ENCODE measurements at regions not wholly inside any gene's neighbourhood (a gene's known extent, or its start where the extent isn't known, plus 50 kb on each side); places are given as distances from the start of the nearest gene placed in this dataset.

- no peak for DNase-seq (ENCODE audit: extremely low read depth in 1 of 4, low spot score in 3 of 4)
- intact Hi-C loops (cut with micrococcal nuclease): no loop called here
- Histone ChIP-seq H4K20me1 (replicated peaks; ENCODE audit: control insufficient read depth, insufficient read depth, low read length) (no peaks in the 10 kb centered on the region), H3K36me3 (ENCODE audit: control insufficient read depth, insufficient read depth, low read length) (no peaks in the 10 kb centered on the region), H3K9me3 (replicated peaks; ENCODE audit: control insufficient read depth, insufficient read depth, low read depth, low read length) (no peaks in the 10 kb centered on the region), H3K4me2 (ENCODE audit: insufficient read depth, low read length) (no peak overlapping the region), H3K9me1 (ENCODE audit: control insufficient read depth, insufficient read depth, low read length) (no peaks in the 10 kb centered on the region), H3K4me1 (replicated peaks in 1 of 2; ENCODE audit: control insufficient read depth in 2 of 2, insufficient read depth in 2 of 2, low read length in 2 of 2) (no peaks in the 10 kb centered on the region), H3K27me3 (ENCODE audit: control insufficient read depth in 2 of 2, insufficient read depth in 2 of 2, low read length in 2 of 2) (no peaks in the 10 kb centered on the region), H3K4me3 (no peak overlapping the region), H2AFZ (ENCODE audit: low read depth, low read length) (no peak overlapping the region), H3K27ac (ENCODE audit: extremely low read depth, low read depth, low read length) (no peak overlapping the region), H3K79me2 (ENCODE audit: control insufficient read depth, insufficient read depth, low read length) (no peaks in the 10 kb centered on the region), H3K9ac (ENCODE audit: insufficient read depth in 1 of 2, low read depth in 2 of 2, low read length in 2 of 2) (no peak overlapping the region)
- no peak for ATAC-seq
- FAIRE-seq: no peak
- CTCF ChIA-PET (ENCODE audit: low intra/inter-chr PET ratio): no interaction called here
- 0% methylated on average over 7 of the region's 11 CpGs for WGBS (ENCODE audit: insufficient coverage, low coverage, missing lambda C conversion rate)
- TF ChIP-seq MCM3 (IDR thresholded peaks at IDR 0.05) (no peak), SOX6 (IDR thresholded peaks at IDR 0.05) (no peak), CBFA2T2 (conservative IDR thresholded peaks at IDR 0.05) (no peak), MECOM (CRISPR knock-in tag; IDR thresholded peaks at IDR 0.05) (no peak), ZNF143 (CRISPR knock-in tag; IDR thresholded peaks at IDR 0.05) (no peak), JUND (IDR thresholded peaks at IDR 0.05; ENCODE audit: borderline replicate concordance, low read depth, low read length) (no peak), JUND (tag; IDR thresholded peaks at IDR 0.05; ENCODE audit: borderline replicate concordance, low read depth, low read length) (no peak), TCFL5 (CRISPR knock-in tag; conservative IDR thresholded peaks at IDR 0.05) (no peak), NFIX (CRISPR knock-in tag; IDR thresholded peaks at IDR 0.05; ENCODE audit: low read depth) (no peak), ZNF778 (CRISPR knock-in tag; IDR thresholded peaks at IDR 0.05) (no peak)
- TF ChIP-seq, protein P1, sequence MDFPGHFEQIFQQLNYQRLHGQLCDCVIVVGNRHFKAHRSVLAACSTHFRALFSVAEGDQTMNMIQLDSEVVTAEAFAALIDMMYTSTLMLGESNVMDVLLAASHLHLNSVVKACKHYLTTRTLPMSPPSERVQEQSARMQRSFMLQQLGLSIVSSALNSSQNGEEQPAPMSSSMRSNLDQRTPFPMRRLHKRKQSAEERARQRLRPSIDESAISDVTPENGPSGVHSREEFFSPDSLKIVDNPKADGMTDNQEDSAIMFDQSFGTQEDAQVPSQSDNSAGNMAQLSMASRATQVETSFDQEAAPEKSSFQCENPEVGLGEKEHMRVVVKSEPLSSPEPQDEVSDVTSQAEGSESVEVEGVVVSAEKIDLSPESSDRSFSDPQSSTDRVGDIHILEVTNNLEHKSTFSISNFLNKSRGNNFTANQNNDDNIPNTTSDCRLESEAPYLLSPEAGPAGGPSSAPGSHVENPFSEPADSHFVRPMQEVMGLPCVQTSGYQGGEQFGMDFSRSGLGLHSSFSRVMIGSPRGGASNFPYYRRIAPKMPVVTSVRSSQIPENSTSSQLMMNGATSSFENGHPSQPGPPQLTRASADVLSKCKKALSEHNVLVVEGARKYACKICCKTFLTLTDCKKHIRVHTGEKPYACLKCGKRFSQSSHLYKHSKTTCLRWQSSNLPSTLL (IDR thresholded peaks at IDR 0.05): no peak
- TF ChIP-seq, protein P2, sequence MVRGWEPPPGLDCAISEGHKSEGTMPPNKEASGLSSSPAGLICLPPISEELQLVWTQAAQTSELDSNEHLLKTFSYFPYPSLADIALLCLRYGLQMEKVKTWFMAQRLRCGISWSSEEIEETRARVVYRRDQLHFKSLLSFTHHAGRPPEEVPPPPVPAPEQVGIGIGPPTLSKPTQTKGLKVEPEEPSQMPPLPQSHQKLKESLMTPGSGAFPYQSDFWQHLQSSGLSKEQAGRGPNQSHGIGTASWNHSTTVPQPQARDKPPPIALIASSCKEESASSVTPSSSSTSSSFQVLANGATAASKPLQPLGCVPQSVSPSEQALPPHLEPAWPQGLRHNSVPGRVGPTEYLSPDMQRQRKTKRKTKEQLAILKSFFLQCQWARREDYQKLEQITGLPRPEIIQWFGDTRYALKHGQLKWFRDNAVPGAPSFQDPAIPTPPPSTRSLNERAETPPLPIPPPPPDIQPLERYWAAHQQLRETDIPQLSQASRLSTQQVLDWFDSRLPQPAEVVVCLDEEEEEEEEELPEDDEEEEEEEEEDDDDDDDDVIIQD (CRISPR knock-in tag; IDR thresholded peaks at IDR 0.05): no peak
- no TSS peak for BruUV-seq (replicated peaks)
- POLR2A ChIA-PET: no interaction called here
- in situ Hi-C loops (cut with MboI): no loop called here
These were observed 264.9 kb downstream of the NOVA1 start for GRCh38 chr14:26332966-26333365.

All from K562 (cell line).